ENCODE measurements at regions not wholly inside any gene's neighbourhood (a gene's known extent, or its start where the extent isn't known, plus 50 kb on each side); places are given as distances from the start of the nearest gene placed in this dataset.

- Histone ChIP-seq H3K36me3 (ENCODE audit: control insufficient read depth in 4 of 4, insufficient read depth in 4 of 4, low read length in 4 of 4) (no peaks in the 10 kb centered on the region), H3K9me3 (ENCODE audit: control insufficient read depth in 4 of 4, insufficient read depth in 3 of 4, low read length in 3 of 4) (no peaks in the 10 kb centered on the region), H3K9ac (ENCODE audit: insufficient read depth in 1 of 2, low read length in 2 of 2) (no peak overlapping the region), H3K4me1 (ENCODE audit: control insufficient read depth in 5 of 5, insufficient read depth in 5 of 5, low read length in 5 of 5) (peaks cover 0 to 15% (median 0%) of the 10 kb centered on the region in 5 donors), H3K4me3 (no peak overlapping the region), H3K27ac (ENCODE audit: low read depth in 1 of 2, low read length in 1 of 2) (no peak overlapping the region), H3K27me3 (ENCODE audit: control insufficient read depth in 3 of 3, insufficient read depth in 3 of 3, low read length in 2 of 3) (no peaks in the 10 kb centered on the region)
- TF ChIP-seq, protein P1, sequence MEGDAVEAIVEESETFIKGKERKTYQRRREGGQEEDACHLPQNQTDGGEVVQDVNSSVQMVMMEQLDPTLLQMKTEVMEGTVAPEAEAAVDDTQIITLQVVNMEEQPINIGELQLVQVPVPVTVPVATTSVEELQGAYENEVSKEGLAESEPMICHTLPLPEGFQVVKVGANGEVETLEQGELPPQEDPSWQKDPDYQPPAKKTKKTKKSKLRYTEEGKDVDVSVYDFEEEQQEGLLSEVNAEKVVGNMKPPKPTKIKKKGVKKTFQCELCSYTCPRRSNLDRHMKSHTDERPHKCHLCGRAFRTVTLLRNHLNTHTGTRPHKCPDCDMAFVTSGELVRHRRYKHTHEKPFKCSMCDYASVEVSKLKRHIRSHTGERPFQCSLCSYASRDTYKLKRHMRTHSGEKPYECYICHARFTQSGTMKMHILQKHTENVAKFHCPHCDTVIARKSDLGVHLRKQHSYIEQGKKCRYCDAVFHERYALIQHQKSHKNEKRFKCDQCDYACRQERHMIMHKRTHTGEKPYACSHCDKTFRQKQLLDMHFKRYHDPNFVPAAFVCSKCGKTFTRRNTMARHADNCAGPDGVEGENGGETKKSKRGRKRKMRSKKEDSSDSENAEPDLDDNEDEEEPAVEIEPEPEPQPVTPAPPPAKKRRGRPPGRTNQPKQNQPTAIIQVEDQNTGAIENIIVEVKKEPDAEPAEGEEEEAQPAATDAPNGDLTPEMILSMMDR (IDR thresholded peaks at IDR 0.05; ENCODE audit: control extremely low read depth, extremely low read depth), result no peak
- ATAC-seq (ENCODE audit: insufficient read depth, low FRiP score) (no peak), DNase-seq (no peak)
- 43 to 55% methylated on average over 6 of the region's 6 CpGs for WGBS, 2 donors
These were observed 192.0 kb downstream of the PIK3R1 start for GRCh38 chr5:68407311-68408239.

DNA sequence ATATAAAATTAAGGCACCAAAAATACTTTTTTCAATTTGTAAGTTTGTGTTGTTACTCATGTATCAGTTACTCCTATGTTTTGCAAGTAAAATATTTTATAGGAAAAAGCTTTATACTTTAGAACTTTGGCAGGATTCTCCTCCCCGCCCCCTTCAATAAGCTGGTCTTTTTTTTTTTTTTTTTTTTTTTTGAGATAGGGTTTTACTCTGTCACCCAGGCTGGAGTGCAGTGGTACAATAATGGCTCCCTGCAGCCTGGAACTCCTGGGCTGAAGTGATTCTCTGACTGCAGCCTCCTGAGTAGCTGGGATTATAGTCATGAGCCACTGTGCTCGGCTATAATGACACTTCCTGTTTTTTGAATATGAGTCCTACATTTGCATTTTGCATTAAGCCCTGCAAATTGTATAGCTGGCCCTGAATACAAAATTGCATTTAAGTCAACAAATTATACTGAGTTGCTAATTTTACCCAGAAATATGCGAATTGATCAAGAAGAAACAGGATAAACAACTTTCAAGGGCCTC lies 192.9 kb downstream of the PIK3R1 start:
- no peak for ATAC-seq (ENCODE audit: insufficient read depth, low FRiP score)
- peaks cover 0 to 15% (median 0%) of the 10 kb centered on the region in 5 donors for H3K4me1 ChIP-seq (ENCODE audit: control insufficient read depth in 5 of 5, insufficient read depth in 5 of 5, low read length in 5 of 5)
- 80 to 89% methylated on average over 3 of the region's 3 CpGs for WGBS, 2 donors
- H3K9ac ChIP-seq (ENCODE audit: insufficient read depth in 1 of 2, low read length in 2 of 2), result no peak overlapping the region
- TF ChIP-seq, protein P1 (IDR thresholded peaks at IDR 0.05; ENCODE audit: control extremely low read depth, extremely low read depth), result no peak
- H3K36me3 ChIP-seq (ENCODE audit: control insufficient read depth in 4 of 4, insufficient read depth in 4 of 4, low read length in 4 of 4), result no peaks in the 10 kb centered on the region
- H3K9me3 ChIP-seq (ENCODE audit: control insufficient read depth in 4 of 4, insufficient read depth in 3 of 4, low read length in 3 of 4), result no peaks in the 10 kb centered on the region
- no peak overlapping the region for H3K4me3 ChIP-seq
- no peaks in the 10 kb centered on the region for H3K27me3 ChIP-seq (ENCODE audit: control insufficient read depth in 3 of 3, insufficient read depth in 3 of 3, low read length in 2 of 3)
- no peak overlapping the region for H3K27ac ChIP-seq (ENCODE audit: low read depth in 1 of 2, low read length in 1 of 2)
- no peak for DNase-seq

GRCh38 chr5:68409259-68409658 lies 193.7 kb downstream of the PIK3R1 start:
- TF ChIP-seq, protein P1 (IDR thresholded peaks at IDR 0.05; ENCODE audit: control extremely low read depth, extremely low read depth), result no peak
- H3K9ac ChIP-seq (ENCODE audit: insufficient read depth in 1 of 2, low read length in 2 of 2), result no peak overlapping the region
- no peak overlapping the region for H3K27ac ChIP-seq (ENCODE audit: low read depth in 1 of 2, low read length in 1 of 2)
- no peaks in the 10 kb centered on the region for H3K36me3 ChIP-seq (ENCODE audit: control insufficient read depth in 4 of 4, insufficient read depth in 4 of 4, low read length in 4 of 4)
- 87 to 93% methylated on average over 3 of the region's 3 CpGs for WGBS, 2 donors
- H3K27me3 ChIP-seq (ENCODE audit: control insufficient read depth in 3 of 3, insufficient read depth in 3 of 3, low read length in 2 of 3), result no peaks in the 10 kb centered on the region
- DNase-seq (no peak), ATAC-seq (ENCODE audit: insufficient read depth, low FRiP score) (no peak)
- H3K4me1 ChIP-seq (ENCODE audit: control insufficient read depth in 5 of 5, insufficient read depth in 5 of 5, low read length in 5 of 5), result peaks cover 0 to 15% (median 0%) of the 10 kb centered on the region in 5 donors
- H3K9me3 ChIP-seq (ENCODE audit: control insufficient read depth in 4 of 4, insufficient read depth in 3 of 4, low read length in 3 of 4), result no peaks in the 10 kb centered on the region
- H3K4me3 ChIP-seq, result no peak overlapping the region

Data from lung (tissue), 11 donors.